ENCODE measurements at regions not wholly inside any gene's neighbourhood (a gene's known extent, or its start where the extent isn't known, plus 50 kb on each side); places are given as distances from the start of the nearest gene placed in this dataset.
"Not testable (repeated sequence)": the region's sequence is repeated elsewhere in the genome, so short reads cannot be mapped to it uniquely, and the experiment has no call there.

DNA sequence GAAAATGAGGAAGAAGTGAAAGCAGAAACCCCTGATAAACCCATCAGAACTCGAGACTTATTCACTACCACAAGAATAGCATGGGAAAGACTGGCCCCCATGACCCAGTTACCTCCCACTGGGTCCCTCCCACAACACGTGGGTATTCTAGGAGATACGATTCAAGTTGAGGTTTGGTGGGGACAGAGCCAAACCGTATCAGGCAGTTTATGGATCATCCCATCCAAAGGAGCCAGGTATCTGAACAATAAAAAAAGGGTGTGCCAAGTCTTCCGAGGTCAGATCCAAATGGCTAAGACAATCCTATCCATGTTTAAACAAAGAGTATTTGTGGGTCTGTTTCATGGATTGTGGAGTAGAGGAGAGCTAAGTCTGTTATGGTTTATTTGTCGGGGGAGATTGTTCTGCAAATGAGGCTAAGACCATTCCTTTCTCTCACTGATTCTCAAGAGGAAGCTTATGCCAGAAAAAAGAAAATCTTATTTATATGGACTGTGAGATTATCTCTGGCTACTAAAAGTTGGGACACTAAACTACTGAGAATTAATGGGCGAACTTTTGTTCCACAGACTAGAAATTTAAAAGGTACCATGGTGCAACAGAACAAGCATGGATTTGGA, 203.7 kb downstream of the IPMK start:
- DNase-seq (no peak), ATAC-seq (no peak)
- intact Hi-C loops (cut with micrococcal nuclease): loop anchor here in 1 of 2 donors (2.0 kb wide), 1 partner anchor 725 kb away; no protein-coding TSS in a partner anchor
- Mint-ChIP-seq H3K36me3 (no peaks in the 10 kb centered on the region), H3K27ac (no peak overlapping the region), H3K4me1 (no peaks in the 10 kb centered on the region), H3K4me3 (no peak overlapping the region), H3K9me3 (no peaks in the 10 kb centered on the region), H3K27me3 (peaks cover 3 to 21% (median 13%) of the 10 kb centered on the region in 5 donors)
- Histone ChIP-seq H3K36me3 (ENCODE audit: control insufficient read depth in 2 of 3, insufficient read depth in 3 of 3, low read length in 3 of 3) (no peaks in the 10 kb centered on the region), H3K4me3 (ENCODE audit: low read length) (no peak overlapping the region), H3K27me3 (ENCODE audit: control insufficient read depth in 2 of 2, insufficient read depth in 2 of 2, low read length in 2 of 2) (no peaks in the 10 kb centered on the region), H3K4me1 (ENCODE audit: control insufficient read depth in 2 of 2, insufficient read depth in 2 of 2, low read length in 2 of 2) (no peaks in the 10 kb centered on the region), H3K27ac (ENCODE audit: low read depth, low read length) (no peak overlapping the region), H3K9me3 (ENCODE audit: control insufficient read depth in 2 of 3, low read length in 3 of 3) (no peaks in the 10 kb centered on the region)
- POLR2A ChIA-PET: no interaction called here
- CTCF ChIA-PET: no interaction called here

DNA sequence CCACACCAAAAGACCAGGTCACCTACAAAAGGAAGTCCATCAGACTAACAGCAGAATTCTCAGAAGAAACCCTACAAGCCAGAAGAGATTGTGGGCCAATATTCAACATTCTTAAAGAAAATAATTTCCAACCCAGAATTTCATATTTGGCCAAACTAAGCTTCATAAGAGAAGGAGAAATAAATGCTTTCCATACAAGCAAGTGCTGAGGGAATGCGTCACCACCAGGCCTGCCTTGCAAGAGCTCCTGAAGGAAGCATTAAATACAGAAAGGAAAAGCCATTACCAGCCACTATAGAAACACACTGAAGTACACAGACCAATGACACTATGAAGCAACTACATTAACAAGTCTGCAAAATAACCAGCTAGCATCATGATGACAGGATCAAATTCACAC, 209.0 kb downstream of the IPMK start:
- intact Hi-C loops (cut with micrococcal nuclease); H3K27me3 Mint-ChIP-seq; CTCF ChIA-PET; H3K4me3 Mint-ChIP-seq; DNase-seq; H3K9me3 Mint-ChIP-seq; ATAC-seq; H3K4me3 ChIP-seq (ENCODE audit: low read length); POLR2A ChIA-PET; H3K4me1 ChIP-seq (ENCODE audit: control insufficient read depth in 2 of 2, insufficient read depth in 2 of 2, low read length in 2 of 2); H3K36me3 Mint-ChIP-seq; H3K9me3 ChIP-seq (ENCODE audit: control insufficient read depth in 2 of 3, low read length in 3 of 3); H3K27ac ChIP-seq (ENCODE audit: low read depth, low read length); H3K36me3 ChIP-seq (ENCODE audit: control insufficient read depth in 2 of 3, insufficient read depth in 3 of 3, low read length in 3 of 3); H3K4me1 Mint-ChIP-seq; H3K27ac Mint-ChIP-seq; H3K27me3 ChIP-seq (ENCODE audit: control insufficient read depth in 2 of 2, insufficient read depth in 2 of 2, low read length in 2 of 2): not testable (repeated sequence)

DNA sequence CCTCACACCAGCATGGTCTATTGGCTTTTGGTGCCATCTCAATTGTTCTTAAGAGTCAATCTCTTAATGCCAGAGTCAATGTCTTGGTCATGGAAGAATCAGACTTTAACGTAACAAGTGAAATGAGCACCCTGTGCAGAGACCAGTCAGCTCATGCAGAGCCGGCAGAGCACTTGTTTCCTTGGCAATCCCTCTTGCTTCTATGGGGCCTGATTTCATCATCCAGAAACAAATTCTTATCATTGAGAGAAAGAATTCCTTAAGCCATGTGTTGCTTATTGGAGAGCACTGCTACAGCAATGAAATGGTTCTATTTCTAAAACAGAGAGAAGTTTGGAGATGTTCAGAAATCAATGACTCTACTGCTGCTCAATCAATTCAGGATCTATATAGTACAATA, 212.8 kb downstream of the IPMK start:
- Mint-ChIP-seq H3K9me3 (no peaks in the 10 kb centered on the region), H3K27ac (no peak overlapping the region), H3K27me3 (peaks cover 0 to 9% (median 6%) of the 10 kb centered on the region in 5 donors), H3K4me1 (no peaks in the 10 kb centered on the region), H3K36me3 (no peaks in the 10 kb centered on the region), H3K4me3 (no peak overlapping the region)
- Histone ChIP-seq H3K4me1 (ENCODE audit: control insufficient read depth in 2 of 2, insufficient read depth in 2 of 2, low read length in 2 of 2) (no peaks in the 10 kb centered on the region), H3K27me3 (ENCODE audit: control insufficient read depth in 2 of 2, insufficient read depth in 2 of 2, low read length in 2 of 2) (peaks cover 0 to 3% of the 10 kb centered on the region in 2 donors), H3K4me3 (ENCODE audit: low read length) (no peak overlapping the region), H3K9me3 (ENCODE audit: control insufficient read depth in 2 of 3, low read length in 3 of 3) (no peaks in the 10 kb centered on the region), H3K27ac (ENCODE audit: low read depth, low read length) (no peak overlapping the region), H3K36me3 (ENCODE audit: control insufficient read depth in 2 of 3, insufficient read depth in 3 of 3, low read length in 3 of 3) (no peaks in the 10 kb centered on the region)
- ATAC-seq (no peak), DNase-seq (no peak)
- intact Hi-C loops (cut with micrococcal nuclease): no loop called here
- ChIA-PET POLR2A (no interaction called here), CTCF (no interaction called here)

DNA sequence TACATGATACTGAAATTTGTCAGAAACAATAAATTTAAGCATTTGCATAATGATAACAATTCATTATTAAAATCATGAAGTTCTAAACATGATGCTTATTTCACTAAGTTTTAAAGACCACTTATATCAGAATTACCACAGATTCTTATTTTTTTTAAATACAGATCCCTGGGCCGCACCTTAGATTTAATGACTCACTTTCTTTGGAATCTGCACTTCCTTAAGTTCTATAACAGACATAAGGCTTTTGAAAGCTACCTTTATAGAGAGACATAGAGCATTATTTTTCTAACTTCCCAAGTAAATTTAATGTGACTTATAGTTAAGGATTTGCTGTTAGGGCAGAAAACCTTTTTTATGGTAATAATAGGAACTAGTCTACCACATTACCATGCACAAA, 214.9 kb downstream of the IPMK start:
- H3K4me3 ChIP-seq (ENCODE audit: low read length): no peak overlapping the region
- no peaks in the 10 kb centered on the region for H3K4me1 ChIP-seq (ENCODE audit: control insufficient read depth in 2 of 2, insufficient read depth in 2 of 2, low read length in 2 of 2)
- no peak for DNase-seq
- intact Hi-C loops (cut with micrococcal nuclease): no loop called here
- CTCF ChIA-PET: no interaction called here
- no peak for ATAC-seq
- no peaks in the 10 kb centered on the region for H3K36me3 ChIP-seq (ENCODE audit: control insufficient read depth in 2 of 3, insufficient read depth in 3 of 3, low read length in 3 of 3)
- POLR2A ChIA-PET: no interaction called here
- H3K9me3 ChIP-seq (ENCODE audit: control insufficient read depth in 2 of 3, low read length in 3 of 3): no peaks in the 10 kb centered on the region
- peaks cover 0 to 3% of the 10 kb centered on the region in 2 donors for H3K27me3 ChIP-seq (ENCODE audit: control insufficient read depth in 2 of 2, insufficient read depth in 2 of 2, low read length in 2 of 2)
- Mint-ChIP-seq H3K4me3 (no peak overlapping the region), H3K36me3 (no peaks in the 10 kb centered on the region), H3K27me3 (peaks cover 0 to 8% (median 5%) of the 10 kb centered on the region in 5 donors), H3K4me1 (no peaks in the 10 kb centered on the region), H3K9me3 (no peaks in the 10 kb centered on the region), H3K27ac (no peak overlapping the region)
- H3K27ac ChIP-seq (ENCODE audit: low read depth, low read length): no peak overlapping the region

DNA sequence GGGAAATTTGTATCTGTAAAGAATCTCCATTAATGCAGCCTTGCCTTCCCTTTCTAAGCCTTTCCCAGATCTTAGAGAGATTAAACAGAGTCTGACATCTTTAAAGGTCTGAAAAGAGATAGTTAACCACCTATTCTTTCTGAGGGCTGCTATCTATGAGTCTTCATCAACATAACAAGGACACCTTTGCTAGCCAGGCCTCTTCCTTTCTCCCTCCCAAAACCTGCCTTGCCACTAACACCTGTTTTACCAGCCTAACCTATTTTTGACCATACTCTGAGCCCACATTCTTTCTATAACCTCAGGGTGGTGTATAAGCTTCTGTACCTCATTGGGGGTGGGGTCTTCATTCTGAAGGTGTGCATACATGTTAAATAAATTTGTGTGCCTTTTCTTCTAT, 217.1 kb downstream of the IPMK start:
- peaks cover 0 to 11% (median 5%) of the 10 kb centered on the region in 5 donors for H3K27me3 Mint-ChIP-seq
- CTCF ChIA-PET: no interaction called here

DNA sequence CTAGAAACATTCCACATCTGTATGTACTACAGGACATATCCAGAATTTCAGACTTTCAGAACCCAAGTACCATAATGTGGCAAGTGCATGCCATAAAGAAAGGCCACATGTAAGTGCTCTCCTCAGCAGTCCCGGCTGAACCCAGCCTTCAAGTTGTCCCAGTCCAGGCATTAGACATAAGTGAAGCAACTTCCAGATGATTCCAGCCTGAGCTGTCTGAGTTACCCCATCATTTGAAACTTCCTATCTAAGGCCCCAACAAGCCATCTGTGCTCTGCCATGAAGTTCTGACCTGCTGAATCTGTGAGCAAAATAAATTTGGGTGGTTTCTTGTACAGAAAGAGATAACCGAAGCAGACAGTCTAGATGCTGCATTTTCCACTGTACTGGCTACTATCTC, 218.8 kb downstream of the IPMK start:
- H3K4me1 ChIP-seq (ENCODE audit: control insufficient read depth in 2 of 2, insufficient read depth in 2 of 2, low read length in 2 of 2): no peaks in the 10 kb centered on the region
- ChIA-PET CTCF (no interaction called here), POLR2A (no interaction called here)
- no peak overlapping the region for H3K4me3 ChIP-seq (ENCODE audit: low read length)
- no peak overlapping the region for H3K27ac Mint-ChIP-seq
- H3K27me3 Mint-ChIP-seq: peaks cover 0 to 8% (median 5%) of the 10 kb centered on the region in 5 donors
- intact Hi-C loops (cut with micrococcal nuclease): no loop called here
- peaks cover 0 to 4% (median 0%) of the 10 kb centered on the region in 11 donors for H3K9me3 Mint-ChIP-seq
- no peaks in the 10 kb centered on the region for H3K36me3 Mint-ChIP-seq
- no peaks in the 10 kb centered on the region for H3K4me1 Mint-ChIP-seq
- no peak overlapping the region for H3K4me3 Mint-ChIP-seq
- DNase-seq (no peak), ATAC-seq (no peak)
- no peaks in the 10 kb centered on the region for H3K36me3 ChIP-seq (ENCODE audit: control insufficient read depth in 2 of 3, insufficient read depth in 3 of 3, low read length in 3 of 3)
- no peaks in the 10 kb centered on the region for H3K9me3 ChIP-seq (ENCODE audit: control insufficient read depth in 2 of 3, low read length in 3 of 3)
- H3K27me3 ChIP-seq (ENCODE audit: control insufficient read depth in 2 of 2, insufficient read depth in 2 of 2, low read length in 2 of 2): peaks cover 0 to 3% of the 10 kb centered on the region in 2 donors
- no peak overlapping the region for H3K27ac ChIP-seq (ENCODE audit: low read depth, low read length)

More for the DNA sequence above, 217.1 kb downstream of the IPMK start:
- Histone ChIP-seq H3K36me3 (ENCODE audit: control insufficient read depth in 2 of 3, insufficient read depth in 3 of 3, low read length in 3 of 3) (no peaks in the 10 kb centered on the region), H3K27me3 (ENCODE audit: control insufficient read depth in 2 of 2, insufficient read depth in 2 of 2, low read length in 2 of 2) (peaks cover 0 to 3% of the 10 kb centered on the region in 2 donors), H3K4me3 (ENCODE audit: low read length) (no peak overlapping the region), H3K27ac (ENCODE audit: low read depth, low read length) (no peak overlapping the region), H3K9me3 (ENCODE audit: control insufficient read depth in 2 of 3, low read length in 3 of 3) (no peaks in the 10 kb centered on the region), H3K4me1 (ENCODE audit: control insufficient read depth in 2 of 2, insufficient read depth in 2 of 2, low read length in 2 of 2) (no peaks in the 10 kb centered on the region)
- H3K9me3 Mint-ChIP-seq: peaks cover 0 to 4% (median 0%) of the 10 kb centered on the region in 11 donors
- no peaks in the 10 kb centered on the region for H3K4me1 Mint-ChIP-seq
- no peak for ATAC-seq
- no peak overlapping the region for H3K4me3 Mint-ChIP-seq
- intact Hi-C loops (cut with micrococcal nuclease): no loop called here
- POLR2A ChIA-PET: no interaction called here
- DNase-seq: no peak
- H3K27ac Mint-ChIP-seq: no peak overlapping the region
- no peaks in the 10 kb centered on the region for H3K36me3 Mint-ChIP-seq

DNA sequence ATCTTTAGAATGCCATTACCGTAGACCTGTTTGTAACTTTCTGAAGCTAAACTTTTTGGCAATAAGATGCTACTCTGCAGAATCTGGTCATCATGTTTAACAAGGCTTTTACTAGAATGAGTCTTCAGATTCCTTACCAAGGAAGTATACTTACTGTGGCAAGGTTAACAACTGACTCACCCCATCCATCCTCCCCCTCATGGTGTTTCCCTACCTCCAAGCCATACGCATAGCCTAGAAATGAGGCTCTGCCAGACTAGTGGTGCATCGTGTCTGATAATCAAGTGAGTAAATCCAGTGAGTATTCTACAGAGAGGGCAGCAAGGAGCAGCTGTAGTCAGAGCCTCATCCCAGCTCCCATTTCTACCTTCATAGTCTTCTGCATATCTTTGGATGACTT, 223.6 kb downstream of the IPMK start:
- DNase-seq: no peak
- Mint-ChIP-seq H3K27me3 (peaks cover 0 to 5% (median 5%) of the 10 kb centered on the region in 5 donors), H3K36me3 (peaks cover 0 to 5% (median 0%) of the 10 kb centered on the region in 5 donors), H3K9me3 (peaks cover 0 to 11% (median 7%) of the 10 kb centered on the region in 11 donors), H3K4me3 (no peak overlapping the region), H3K4me1 (no peaks in the 10 kb centered on the region), H3K27ac (no peak overlapping the region)
- Histone ChIP-seq H3K27ac (ENCODE audit: low read depth, low read length) (no peak overlapping the region), H3K4me3 (ENCODE audit: low read length) (no peak overlapping the region), H3K9me3 (ENCODE audit: control insufficient read depth in 2 of 3, low read length in 3 of 3) (no peaks in the 10 kb centered on the region), H3K27me3 (ENCODE audit: control insufficient read depth in 2 of 2, insufficient read depth in 2 of 2, low read length in 2 of 2) (no peaks in the 10 kb centered on the region), H3K4me1 (ENCODE audit: control insufficient read depth in 2 of 2, insufficient read depth in 2 of 2, low read length in 2 of 2) (no peaks in the 10 kb centered on the region), H3K36me3 (ENCODE audit: control insufficient read depth in 2 of 3, insufficient read depth in 3 of 3, low read length in 3 of 3) (no peaks in the 10 kb centered on the region)
- intact Hi-C loops (cut with micrococcal nuclease): no loop called here
- ChIA-PET CTCF (no interaction called here), POLR2A (no interaction called here)
- no peak for ATAC-seq
